HG03139 (cell line): ENCODE measurements at regions not wholly inside any gene's neighbourhood (a gene's known extent, or its start where the extent isn't known, plus 50 kb on each side); places are given as distances from the start of the nearest gene placed in this dataset.

Experiments
- ATAC-seq: cut with Tn5 transposase; IDR thresholded peaks from one replicate; pipeline ENCODE4 v1.9.1; 2021; ENCODE audit not compliant: unreplicated experiment

DNA sequence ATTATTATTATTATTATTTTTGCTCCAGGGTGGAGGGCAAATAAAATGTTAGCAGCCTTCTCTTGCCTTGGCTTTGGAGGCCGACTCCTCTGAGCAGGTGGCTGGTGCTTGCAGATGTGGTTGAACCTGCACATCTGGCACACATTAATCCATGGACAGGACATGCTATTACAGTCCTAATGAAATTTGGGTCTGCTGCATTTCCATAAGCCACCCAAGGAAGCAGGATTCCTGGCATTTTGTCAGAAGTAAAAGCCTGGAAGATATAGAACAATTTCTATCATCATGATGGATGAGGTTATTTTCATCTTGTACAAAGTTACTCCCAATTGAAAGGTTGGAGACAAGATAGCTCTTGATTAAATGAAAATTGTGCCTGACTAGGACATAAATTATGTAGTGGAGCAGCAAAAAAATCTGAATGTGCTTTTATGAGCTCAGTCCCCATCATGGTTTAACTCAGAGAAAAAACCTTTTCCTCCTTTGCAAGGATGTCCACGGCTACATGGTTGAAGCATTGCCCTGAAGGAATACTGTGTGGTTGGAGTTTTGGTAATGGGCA is 130.9 kb upstream of the RGMA start:
- no peak for ATAC-seq

DNA sequence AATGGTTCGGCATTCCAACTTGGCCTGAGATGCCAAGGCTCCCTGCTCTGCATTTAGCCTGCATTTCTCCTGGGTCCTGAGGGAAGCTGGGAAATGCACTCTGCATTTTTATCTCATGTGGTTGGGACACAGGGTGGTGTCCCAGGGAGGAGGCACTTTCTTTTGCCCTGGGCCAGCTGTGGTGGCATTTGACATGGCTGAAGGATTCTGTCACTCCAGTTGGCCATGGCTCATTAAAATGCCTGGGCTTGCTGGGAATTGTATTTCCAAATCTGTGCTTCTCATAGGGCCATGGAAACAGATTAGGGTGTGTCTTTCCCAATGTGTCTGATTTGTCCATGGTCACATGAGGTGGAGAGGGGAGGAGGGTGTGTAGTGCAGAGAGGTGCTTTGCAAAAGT is 128.3 kb upstream of the RGMA start:
- no peak for ATAC-seq

DNA sequence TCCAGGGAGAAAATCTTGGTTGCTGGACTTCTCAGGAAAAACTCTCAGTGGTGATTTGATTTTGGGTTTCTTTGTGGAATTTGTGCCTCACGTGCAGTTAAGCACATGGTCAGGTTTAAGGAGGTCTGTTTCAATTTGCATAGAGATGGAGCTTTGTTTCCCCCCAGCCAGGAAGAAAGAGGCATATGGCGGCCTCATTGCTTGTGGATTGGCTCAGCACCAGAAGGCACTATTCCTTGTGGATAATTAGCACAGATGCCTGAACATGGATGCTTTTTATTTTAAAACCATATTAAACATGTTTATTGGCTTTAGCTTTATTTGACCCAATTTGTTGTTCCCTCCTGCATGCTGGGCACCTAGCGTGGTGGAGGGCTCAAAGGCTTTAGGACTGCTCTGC is 125.1 kb upstream of the RGMA start:
- no peak for ATAC-seq

DNA sequence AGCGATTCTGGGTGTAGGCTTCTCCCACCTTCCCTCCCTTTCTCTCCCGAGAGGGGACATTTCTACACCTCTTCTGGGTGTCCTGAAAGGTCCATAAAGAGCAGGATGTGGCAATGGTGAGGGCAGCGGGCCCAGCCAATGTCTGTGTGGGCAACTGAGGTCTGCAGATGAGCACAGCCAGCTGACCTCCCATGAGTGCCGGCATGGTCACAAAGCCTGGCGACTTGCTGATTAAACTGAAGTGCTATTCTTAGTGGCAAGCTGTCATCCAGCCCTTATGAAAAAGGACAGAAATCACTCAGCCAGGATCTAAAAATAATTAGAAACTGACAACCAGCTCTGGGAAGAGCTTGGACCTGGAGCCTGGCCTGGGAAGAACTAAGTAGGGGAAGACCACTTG is 124.3 kb upstream of the RGMA start:
- no peak for ATAC-seq

DNA sequence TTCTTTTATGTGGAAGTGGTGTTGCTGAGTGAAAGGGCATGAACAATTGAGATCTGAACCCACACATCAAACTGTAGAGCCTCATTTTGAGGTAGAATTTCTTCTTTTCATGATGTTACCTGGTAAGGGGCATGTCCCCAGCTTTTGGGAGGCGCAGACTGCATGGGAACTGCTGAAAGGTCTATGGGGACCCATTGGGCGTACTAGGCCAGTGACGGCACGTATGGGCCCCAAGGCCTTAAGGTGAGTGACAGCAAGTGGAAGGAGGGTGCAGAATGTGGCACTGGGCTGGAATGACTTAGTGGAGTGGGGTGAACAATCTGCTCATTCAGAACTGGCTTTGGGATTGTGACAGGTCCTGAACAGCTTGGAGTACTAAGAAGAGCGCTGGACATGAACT is 123.6 kb upstream of the RGMA start:
- ATAC-seq: no peak

GRCh38 chr15:93210995-93211394 is 122.0 kb upstream of the RGMA start:
- ATAC-seq: no peak

GRCh38 chr15:93209690-93210445 is 120.9 kb upstream of the RGMA start:
- ATAC-seq: no peak

GRCh38 chr15:93206893-93207292 is 117.9 kb upstream of the RGMA start:
- ATAC-seq: no peak

DNA sequence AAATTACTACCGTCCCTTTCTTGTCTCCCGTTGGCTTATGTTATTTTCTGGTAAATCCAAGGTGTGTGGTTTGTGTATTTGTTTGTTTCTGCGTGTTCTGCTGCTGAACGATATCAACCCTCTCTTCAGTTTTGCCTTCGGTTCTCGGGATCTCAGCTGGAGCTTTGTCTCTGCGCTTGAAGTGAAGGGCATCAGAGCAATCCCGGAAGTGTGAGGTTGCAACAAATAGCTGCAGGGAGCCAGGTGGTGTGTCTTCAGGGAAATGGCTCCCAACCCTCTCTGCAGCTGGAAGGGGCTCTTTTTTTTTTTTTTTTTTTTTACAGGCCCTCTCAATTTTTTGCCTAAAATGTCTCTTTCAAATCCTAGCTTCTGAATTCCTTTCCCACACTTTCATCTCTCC is 116.4 kb upstream of the RGMA start:
- no peak for ATAC-seq

- no peak for ATAC-seq
Observed at GRCh38 chr15:93203036-93203435, 114.0 kb upstream of the RGMA start.

- no peak for ATAC-seq
Observed at GRCh38 chr15:93202405-93202804, 113.4 kb upstream of the RGMA start.

DNA sequence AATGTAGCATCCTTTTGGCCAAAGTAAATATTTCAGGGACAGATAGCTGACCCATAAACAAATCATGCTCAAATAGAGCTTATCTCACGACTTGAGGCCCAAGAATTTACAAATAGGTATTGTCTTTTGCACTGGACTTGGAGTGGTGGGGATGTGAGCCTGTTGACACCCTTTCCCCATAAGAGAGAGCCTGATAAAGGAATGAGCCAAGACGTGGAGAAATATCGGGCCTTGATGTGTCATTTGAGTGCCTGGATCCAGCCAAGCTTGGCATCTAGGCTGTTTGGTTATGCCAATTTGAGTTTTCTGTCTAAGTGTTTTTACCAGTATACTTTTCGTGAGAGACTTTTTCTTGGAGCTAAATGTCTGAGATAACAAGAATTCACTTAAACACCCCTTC is 112.9 kb upstream of the RGMA start:
- ATAC-seq: no peak

GRCh38 chr15:93200837-93201226 is 111.8 kb upstream of the RGMA start:
- no peak for ATAC-seq

- no peak for ATAC-seq
Observed at GRCh38 chr15:93200081-93200836, 111.2 kb upstream of the RGMA start.

DNA sequence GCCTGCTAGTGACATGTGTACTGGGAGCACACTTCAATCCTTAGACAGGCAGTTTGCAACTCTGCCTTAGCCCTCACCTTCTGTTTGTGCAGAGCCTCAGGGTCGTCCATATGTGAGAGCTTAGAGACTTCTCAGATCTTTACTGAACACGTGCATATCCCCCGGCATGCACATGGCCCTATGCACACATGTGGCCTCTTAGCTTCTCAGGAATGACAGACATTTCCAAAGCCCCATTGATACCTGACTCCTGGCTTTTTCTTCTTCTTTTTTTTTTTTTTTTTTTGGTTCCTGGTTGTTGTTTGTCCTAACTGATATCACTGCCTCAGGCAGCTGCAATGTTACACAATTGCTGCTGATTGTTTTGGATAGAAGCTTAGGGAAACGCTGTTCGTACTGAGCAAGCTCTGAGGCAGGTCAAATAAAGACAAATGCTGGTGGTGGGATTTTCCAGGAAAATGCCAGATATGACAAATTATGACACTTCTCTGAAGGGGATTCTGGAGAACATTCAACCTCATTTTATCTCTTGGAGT is 107.2 kb upstream of the RGMA start:
- ATAC-seq: no peak

DNA sequence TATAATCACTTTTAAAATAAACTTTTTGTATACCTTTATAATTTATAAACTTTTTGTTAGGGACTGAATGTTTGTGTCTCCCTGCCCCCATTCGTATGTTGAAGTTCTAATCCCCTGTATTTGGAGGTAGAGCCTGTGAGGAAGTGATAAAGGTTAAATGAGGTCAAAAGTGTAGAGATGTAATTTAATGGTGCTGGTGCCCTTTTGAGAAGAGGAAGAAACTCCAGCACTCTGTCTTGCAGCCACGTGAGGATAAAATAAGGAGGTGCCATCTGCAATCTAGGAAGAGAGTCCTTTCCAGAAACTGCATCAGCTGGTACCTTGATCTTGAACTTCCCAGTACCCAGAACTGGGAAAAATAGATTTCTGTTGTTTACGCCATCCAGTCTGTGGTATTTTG is 106.1 kb upstream of the RGMA start:
- ATAC-seq: no peak

DNA sequence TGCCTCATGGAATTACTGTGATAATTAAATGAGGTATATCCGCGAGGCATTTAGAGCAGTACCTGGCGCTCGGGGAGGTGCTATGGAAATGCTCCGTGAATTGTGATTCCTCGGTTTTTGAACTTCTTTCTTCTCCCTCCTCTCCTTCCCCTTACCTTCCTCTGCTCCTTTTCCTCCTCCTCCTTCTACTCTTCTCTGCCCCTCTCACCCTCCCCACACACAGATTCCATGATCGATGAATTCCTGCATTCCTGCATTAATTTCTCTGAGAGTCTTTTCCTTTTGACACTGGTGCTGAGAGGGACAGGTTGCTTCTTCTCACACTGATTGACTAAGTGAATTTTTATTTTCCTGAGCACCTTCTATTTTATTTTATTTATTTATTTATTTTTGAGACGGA is 101.2 kb upstream of the RGMA start:
- no peak for ATAC-seq

- ATAC-seq: no peak
Observed at GRCh38 chr15:93189561-93189960, 100.5 kb upstream of the RGMA start.

DNA sequence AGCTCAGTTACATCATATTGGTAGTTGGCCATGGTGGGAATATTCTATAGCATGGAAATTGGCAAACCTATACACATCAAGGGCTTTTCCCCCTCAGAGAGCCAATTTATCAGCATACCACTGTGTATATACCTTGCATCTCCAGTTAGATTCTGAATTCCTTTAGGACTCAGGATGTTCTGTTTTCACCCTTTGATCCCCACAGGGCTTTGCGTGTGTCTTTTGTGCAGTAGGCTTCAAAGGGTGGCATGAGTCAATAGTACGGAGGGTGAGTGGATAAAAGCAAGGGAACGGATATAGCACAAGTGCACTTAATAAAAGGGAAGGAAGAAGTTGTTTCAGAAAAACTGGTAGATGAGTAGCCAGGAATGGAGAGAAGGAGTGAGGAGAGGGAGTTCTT is 99.2 kb upstream of the RGMA start:
- no peak for ATAC-seq

DNA sequence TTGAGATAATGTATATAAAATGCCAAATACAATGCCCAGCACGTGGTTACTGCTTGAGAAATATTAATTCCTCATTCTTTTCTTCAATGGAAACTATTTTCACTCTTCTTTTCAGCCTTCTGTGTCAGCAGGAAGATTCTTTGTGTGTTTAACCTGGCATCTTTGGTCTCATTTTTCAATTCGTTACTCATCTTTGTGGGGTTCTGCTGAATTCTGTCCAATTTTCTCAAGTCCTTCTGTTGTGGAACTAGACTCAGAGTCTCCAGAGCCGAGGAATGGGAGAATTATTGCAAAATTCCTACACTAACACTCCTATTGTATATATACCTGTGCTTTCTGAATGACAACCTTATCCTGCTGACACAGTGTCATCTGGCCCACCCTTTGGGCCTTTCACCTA is 96.8 kb upstream of the RGMA start:
- no peak for ATAC-seq

- no peak for ATAC-seq
Observed at GRCh38 chr15:93182703-93183205, 93.7 kb upstream of the RGMA start.

DNA sequence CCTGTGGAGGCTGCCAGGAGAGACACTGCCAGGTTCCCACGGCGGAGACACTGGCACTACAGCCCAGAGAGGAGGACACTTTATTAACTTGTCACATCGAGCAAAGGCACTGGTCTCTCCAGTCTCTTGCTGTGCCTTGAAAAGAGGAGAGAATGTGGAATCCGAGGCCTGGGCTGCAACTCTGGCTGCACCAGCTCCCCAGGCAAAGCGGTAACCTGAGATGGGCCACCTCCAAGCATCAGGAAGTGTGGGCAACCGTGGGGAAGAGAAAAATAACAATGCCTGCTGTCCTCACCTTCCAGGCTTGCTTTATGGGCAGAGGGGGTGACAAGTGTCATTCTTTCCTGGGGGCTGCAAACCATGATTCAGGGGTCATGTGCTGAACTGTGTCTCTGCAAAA is 91.6 kb upstream of the RGMA start:
- ATAC-seq: no peak
